Mesenchymal stem cell (in vitro differentiated cells and primary cell): ENCODE measurements at regions not wholly inside any gene's neighbourhood (a gene's known extent, or its start where the extent isn't known, plus 50 kb on each side); places are given as distances from the start of the nearest gene placed in this dataset.

ENCODE experiments used
- DNase-seq: peaks from one replicate; pipeline ENCODE4 v3.0.0-alpha.2; 2013
- H2AFZ ChIP-seq: one replicate; pipeline ENCODE4 v1.6.1; 2013; ENCODE audit warnings: low read depth, mild to moderate bottlenecking, control low read depth, inconsistent platforms, low read length, moderate library complexity
- H2AK5ac ChIP-seq: 2 replicates; pipeline ENCODE4 v1.6.1; 2013; ENCODE audit warnings: low read length, moderate library complexity, mild to moderate bottlenecking, inconsistent platforms; ENCODE audit not compliant: severe bottlenecking
- H2BK120ac ChIP-seq: one replicate; pipeline ENCODE4 v1.6.1; 2013; ENCODE audit warnings: low read depth, mild to moderate bottlenecking, inconsistent platforms, low read length, moderate library complexity
- H2BK12ac ChIP-seq, 2 experiments: one replicate each; pipeline ENCODE4 v1.6.1; 2013; ENCODE audit warnings: inconsistent platforms in 2 of 2, low read length in 2 of 2, mild to moderate bottlenecking in 2 of 2, moderate library complexity in 2 of 2, control low read depth in 1 of 2
- H2BK15ac ChIP-seq: one replicate; pipeline ENCODE4 v1.6.1; 2013; ENCODE audit warnings: mild to moderate bottlenecking, low read depth, inconsistent platforms; ENCODE audit not compliant: poor library complexity, severe bottlenecking
- H2BK5ac ChIP-seq: 2 replicates; pipeline ENCODE4 v1.6.1; 2013; ENCODE audit warnings: low read depth, mild to moderate bottlenecking, low read length, control low read depth, inconsistent platforms; ENCODE audit not compliant: poor library complexity, severe bottlenecking
- H3K14ac ChIP-seq, 2 experiments: one replicate each; pipeline ENCODE4 v1.6.1; 2013; ENCODE audit warnings: inconsistent platforms in 2 of 2, low read length in 2 of 2, control low read depth in 1 of 2, mild to moderate bottlenecking in 1 of 2, moderate library complexity in 1 of 2
- H3K18ac ChIP-seq, 2 experiments: one replicate each; pipeline ENCODE4 v1.6.1; 2013; ENCODE audit warnings: inconsistent platforms in 2 of 2, low read length in 2 of 2, control low read depth in 1 of 2, low read depth in 1 of 2, mild to moderate bottlenecking in 1 of 2
- H3K23ac ChIP-seq, 2 experiments: one replicate each; pipeline ENCODE4 v1.6.1; 2013; ENCODE audit warnings: inconsistent platforms in 2 of 2, low read length in 2 of 2, mild to moderate bottlenecking in 2 of 2, moderate library complexity in 2 of 2, control low read depth in 1 of 2
- H3K27ac ChIP-seq: 2 replicates; pipeline ENCODE4 v1.5.1; 2013; ENCODE audit warnings: mild to moderate bottlenecking, moderate library complexity, low read length, control low read depth, inconsistent platforms; ENCODE audit not compliant: poor library complexity, severe bottlenecking
- H3K27me3 ChIP-seq, 2 experiments: 2 replicates each; pipeline versions ENCODE4 v1.6.1 to v1.7.0; 2013; ENCODE audit warnings: low read length in 2 of 2, mild to moderate bottlenecking in 2 of 2, moderate library complexity in 2 of 2, control low read depth in 1 of 2, inconsistent platforms in 1 of 2; ENCODE audit not compliant: control insufficient read depth in 1 of 2, insufficient read depth in 1 of 2
- H3K36me3 ChIP-seq, 2 experiments: 2 replicates each; pipeline versions ENCODE4 v1.6.1 to v1.7.0; 2013; ENCODE audit warnings: low read length in 2 of 2, control low read depth in 1 of 2, inconsistent platforms in 1 of 2, low read depth in 1 of 2, mild to moderate bottlenecking in 1 of 2; ENCODE audit not compliant: insufficient read depth in 2 of 2, control insufficient read depth in 1 of 2
- H3K4ac ChIP-seq, 2 experiments: one replicate each; pipeline ENCODE4 v1.6.1; 2013; ENCODE audit warnings: inconsistent platforms in 2 of 2, low read length in 2 of 2, mild to moderate bottlenecking in 2 of 2, moderate library complexity in 2 of 2, control low read depth in 1 of 2, low read depth in 1 of 2
- H3K4me1 ChIP-seq: 2 replicates; pipeline ENCODE4 v1.6.1; 2013; ENCODE audit warnings: low read depth, low read length, control low read depth; ENCODE audit not compliant: control insufficient read depth, insufficient read depth
- H3K4me2 ChIP-seq: 2 replicates; pipeline ENCODE4 v1.6.1; 2013; ENCODE audit warnings: low read length, mild to moderate bottlenecking, inconsistent platforms; ENCODE audit not compliant: poor library complexity, severe bottlenecking
- H3K4me3 ChIP-seq, 2 experiments: 2 replicates each; pipeline versions ENCODE4 v1.5.1 to v1.7.0; 2013; ENCODE audit warnings: low read length in 2 of 2, mild to moderate bottlenecking in 2 of 2, control low read depth in 1 of 2, low read depth in 1 of 2; ENCODE audit not compliant: insufficient read depth in 1 of 2
- H3K79me1 ChIP-seq: replicated peaks from 2 replicates; pipeline ENCODE4 v1.6.1; 2013; ENCODE audit warnings: mild to moderate bottlenecking, control low read depth, low read length, inconsistent platforms; ENCODE audit not compliant: poor library complexity, severe bottlenecking
- H3K9ac ChIP-seq: 2 replicates; pipeline ENCODE4 v1.7.0; 2013; ENCODE audit warnings: mild to moderate bottlenecking, low read length, moderate library complexity
- H3K9me3 ChIP-seq: 2 replicates; pipeline ENCODE4 v1.7.0; 2013; ENCODE audit warnings: mild to moderate bottlenecking, low read length; ENCODE audit not compliant: control insufficient read depth
- H4K8ac ChIP-seq: one replicate; pipeline ENCODE4 v1.6.1; 2013; ENCODE audit warnings: inconsistent platforms, mild to moderate bottlenecking, low read length, moderate library complexity
- H4K91ac ChIP-seq: one replicate; pipeline ENCODE4 v1.6.1; 2013; ENCODE audit warnings: mild to moderate bottlenecking, low read length, inconsistent platforms
- WGBS: methylation state at CpG from one replicate; pipeline ENCODE4 v1.1.7; 2013; ENCODE audit warnings: mixed read lengths; 5-methylcytosine and 5-hydroxymethylcytosine counted together

DNA sequence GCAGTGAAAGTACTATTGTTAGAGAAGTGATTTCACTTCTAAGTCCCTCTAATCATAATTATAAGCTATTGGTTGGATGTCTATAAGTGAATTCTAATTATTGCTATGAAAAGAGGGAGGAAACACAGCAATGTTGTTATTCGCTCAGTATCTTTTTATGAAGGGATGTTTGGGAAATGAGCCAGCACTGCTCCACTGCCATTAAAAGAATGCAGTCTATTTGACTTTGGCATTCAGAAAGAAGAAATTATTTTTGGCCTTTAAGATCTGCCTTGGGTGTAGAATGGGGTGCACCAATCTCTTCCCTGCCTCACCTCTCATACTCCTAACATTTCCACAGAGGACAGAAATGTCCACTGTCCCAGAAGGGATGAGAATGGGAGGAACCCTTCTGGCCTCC lies 332.0 kb downstream of the SPATA31D1 start:
- H3K9me3 ChIP-seq, result peaks cover 16% of the 10 kb centered on the region
- DNase-seq, result no peak
- H2BK5ac ChIP-seq, result no peak overlapping the region
- no peak overlapping the region for H3K4ac ChIP-seq
- no peak overlapping the region for H2BK12ac ChIP-seq
- H4K8ac ChIP-seq, result no peak overlapping the region
- H2BK120ac ChIP-seq, result no peak overlapping the region
- no peaks in the 10 kb centered on the region for H3K4me1 ChIP-seq
- no peak overlapping the region for H3K9ac ChIP-seq
- WGBS, result 92% methylated on average over 1 of the region's 1 CpG
- H3K4me2 ChIP-seq, result no peak overlapping the region
- no peak overlapping the region for H2BK15ac ChIP-seq
- H3K79me1 ChIP-seq, result no peaks in the 10 kb centered on the region
- H3K27ac ChIP-seq, result no peak overlapping the region
- no peak overlapping the region for H4K91ac ChIP-seq
- no peaks in the 10 kb centered on the region for H3K36me3 ChIP-seq
- H2AK5ac ChIP-seq, result no peak overlapping the region
- H3K23ac ChIP-seq, result no peak overlapping the region
- H2AFZ ChIP-seq, result no peak overlapping the region
- H3K4me3 ChIP-seq, result no peak overlapping the region
- no peaks in the 10 kb centered on the region for H3K27me3 ChIP-seq
- H3K18ac ChIP-seq, result no peak overlapping the region
- H3K14ac ChIP-seq, result no peak overlapping the region

DNA sequence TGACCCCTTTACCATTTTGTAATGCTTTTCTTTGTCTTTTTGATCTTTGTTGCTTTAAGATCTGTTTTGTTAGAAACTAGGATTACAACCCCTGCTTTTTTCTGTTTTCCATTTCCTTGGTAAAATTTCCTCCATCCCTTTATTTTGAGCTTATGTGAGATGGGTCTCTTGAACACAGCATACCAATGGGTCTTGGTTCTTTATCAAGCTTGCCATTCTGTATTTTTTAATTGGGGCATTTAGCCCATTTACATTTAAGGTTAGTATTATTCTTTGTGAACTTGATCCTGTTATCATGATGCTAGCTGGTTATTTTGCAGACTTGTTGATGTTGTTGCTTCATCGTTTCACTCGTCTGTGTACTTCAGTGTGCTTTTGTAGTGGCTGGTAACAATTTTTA lies 337.3 kb downstream of the SPATA31D1 start:
- Histone ChIP-seq H3K4me1 (no peaks in the 10 kb centered on the region), H3K4me3 (no peak overlapping the region), H2BK5ac (no peak overlapping the region), H3K23ac (no peak overlapping the region), H3K18ac (no peak overlapping the region), H2BK120ac (no peak overlapping the region), H3K9ac (no peak overlapping the region), H4K91ac (no peak overlapping the region), H2AK5ac (no peak overlapping the region), H2BK12ac (no peak overlapping the region), H2BK15ac (no peak overlapping the region), H3K9me3 (peaks cover 31% of the 10 kb centered on the region), H2AFZ (no peak overlapping the region), H3K36me3 (no peaks in the 10 kb centered on the region), H3K14ac (no peak overlapping the region), H4K8ac (no peak overlapping the region), H3K79me1 (no peaks in the 10 kb centered on the region), H3K27me3 (no peaks in the 10 kb centered on the region), H3K4ac (no peak overlapping the region), H3K27ac (no peak overlapping the region), H3K4me2 (no peak overlapping the region)
- no CpG with 5 or more reads among the region's 2 CpGs for WGBS
- DNase-seq, result no peak

DNA sequence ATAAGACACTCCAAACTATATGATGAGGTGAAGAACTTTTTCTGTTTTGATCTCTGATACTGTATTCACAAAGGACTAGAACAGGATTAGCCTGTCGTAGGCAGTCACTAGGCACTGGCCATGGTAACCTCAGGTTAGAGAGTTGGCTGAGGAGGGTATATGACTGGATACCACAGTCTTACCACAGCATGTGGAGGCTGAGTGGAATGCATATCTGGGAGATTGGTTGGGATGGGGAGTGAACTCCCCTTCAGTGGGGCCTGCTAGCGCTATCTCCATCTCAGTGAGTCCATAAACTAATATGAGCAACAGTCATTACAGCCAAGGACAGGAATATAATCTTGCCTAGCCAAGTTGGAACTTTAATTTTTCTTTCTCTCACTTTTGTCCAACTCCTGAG lies 339.1 kb downstream of the SPATA31D1 start:
- H3K4me3 ChIP-seq, result no peak overlapping the region
- H2AK5ac ChIP-seq, result no peak overlapping the region
- no peak overlapping the region for H2BK12ac ChIP-seq
- peaks cover under 1% of the 10 kb centered on the region for H3K4me1 ChIP-seq
- no peak overlapping the region for H3K23ac ChIP-seq
- H4K8ac ChIP-seq, result no peak overlapping the region
- no peak overlapping the region for H3K14ac ChIP-seq
- H2AFZ ChIP-seq, result no peak overlapping the region
- no peaks in the 10 kb centered on the region for H3K27me3 ChIP-seq
- H2BK5ac ChIP-seq, result no peak overlapping the region
- DNase-seq, result no peak
- H2BK120ac ChIP-seq, result no peak overlapping the region
- H3K36me3 ChIP-seq, result no peaks in the 10 kb centered on the region
- H3K79me1 ChIP-seq, result no peaks in the 10 kb centered on the region
- no peak overlapping the region for H3K4me2 ChIP-seq
- H3K9me3 ChIP-seq, result peaks cover 28% of the 10 kb centered on the region
- H4K91ac ChIP-seq, result no peak overlapping the region
- no peak overlapping the region for H3K4ac ChIP-seq
- H3K9ac ChIP-seq, result no peak overlapping the region
- no peak overlapping the region for H3K18ac ChIP-seq
- WGBS, result 94% methylated on average over 2 of the region's 2 CpGs
- no peak overlapping the region for H2BK15ac ChIP-seq
- no peak overlapping the region for H3K27ac ChIP-seq

GRCh38 chr9:82331079-82331478 lies 342.5 kb downstream of the SPATA31D1 start:
- DNase-seq, result no peak
- Histone ChIP-seq H2BK5ac (no peak overlapping the region), H3K79me1 (no peaks in the 10 kb centered on the region), H3K14ac (no peak overlapping the region), H2BK120ac (no peak overlapping the region), H3K4me3 (no peak overlapping the region), H3K23ac (no peak overlapping the region), H3K4ac (no peak overlapping the region), H3K18ac (no peak overlapping the region), H2BK15ac (no peak overlapping the region), H3K36me3 (no peaks in the 10 kb centered on the region), H3K27me3 (no peaks in the 10 kb centered on the region), H4K8ac (no peak overlapping the region), H3K4me2 (no peak overlapping the region), H4K91ac (no peak overlapping the region), H2BK12ac (no peak overlapping the region), H2AFZ (no peak overlapping the region), H3K9ac (no peak overlapping the region), H2AK5ac (no peak overlapping the region), H3K27ac (peak overlapping the region; percentile 84), H3K9me3 (peaks cover 11% of the 10 kb centered on the region), H3K4me1 (peaks cover 3% of the 10 kb centered on the region)
- WGBS, result 94% methylated on average over 1 of the region's 2 CpGs
